ENCODE measurements at regions not wholly inside any gene's neighbourhood (a gene's known extent, or its start where the extent isn't known, plus 50 kb on each side); places are given as distances from the start of the nearest gene placed in this dataset.

DNA sequence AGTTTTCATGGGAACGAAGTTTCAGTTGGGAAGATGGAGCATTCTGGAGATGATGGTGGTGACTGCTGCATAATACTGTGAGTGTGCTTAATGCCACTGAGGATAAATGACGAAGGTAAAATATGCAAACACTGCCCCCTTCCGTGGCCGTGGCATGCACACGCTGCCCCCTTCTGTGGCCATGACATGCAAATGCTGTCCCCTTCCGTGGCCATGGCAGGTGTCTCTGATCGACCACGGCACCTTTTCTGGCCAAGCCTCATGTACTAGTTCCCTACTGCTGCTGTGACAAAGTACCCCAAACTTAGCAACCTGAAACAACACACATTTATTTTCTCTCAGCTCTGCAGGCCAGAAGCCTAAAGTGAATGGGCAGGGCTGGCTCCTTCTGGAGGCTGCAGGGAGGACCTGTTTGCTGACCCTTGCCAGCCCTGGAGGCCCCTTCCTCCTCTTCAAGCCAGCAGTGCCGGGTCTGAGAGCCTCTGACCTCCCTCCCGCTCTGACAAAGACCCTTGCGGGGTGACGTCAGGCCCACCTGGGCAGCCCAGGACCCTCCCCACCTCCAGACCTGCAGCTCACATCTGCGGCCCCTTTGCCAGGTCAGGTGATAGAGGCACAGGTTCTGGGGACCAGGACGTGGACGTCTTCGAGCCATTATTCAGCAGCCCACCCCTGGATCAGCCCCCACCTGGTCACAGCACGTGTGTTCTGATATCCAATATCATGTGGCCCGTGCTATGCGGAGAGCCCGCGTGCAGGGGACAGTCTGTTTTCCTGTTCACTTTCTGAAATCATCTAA lies 82.0 kb downstream of the MICALL2 start:
- DNase-seq, result no peak

DNA sequence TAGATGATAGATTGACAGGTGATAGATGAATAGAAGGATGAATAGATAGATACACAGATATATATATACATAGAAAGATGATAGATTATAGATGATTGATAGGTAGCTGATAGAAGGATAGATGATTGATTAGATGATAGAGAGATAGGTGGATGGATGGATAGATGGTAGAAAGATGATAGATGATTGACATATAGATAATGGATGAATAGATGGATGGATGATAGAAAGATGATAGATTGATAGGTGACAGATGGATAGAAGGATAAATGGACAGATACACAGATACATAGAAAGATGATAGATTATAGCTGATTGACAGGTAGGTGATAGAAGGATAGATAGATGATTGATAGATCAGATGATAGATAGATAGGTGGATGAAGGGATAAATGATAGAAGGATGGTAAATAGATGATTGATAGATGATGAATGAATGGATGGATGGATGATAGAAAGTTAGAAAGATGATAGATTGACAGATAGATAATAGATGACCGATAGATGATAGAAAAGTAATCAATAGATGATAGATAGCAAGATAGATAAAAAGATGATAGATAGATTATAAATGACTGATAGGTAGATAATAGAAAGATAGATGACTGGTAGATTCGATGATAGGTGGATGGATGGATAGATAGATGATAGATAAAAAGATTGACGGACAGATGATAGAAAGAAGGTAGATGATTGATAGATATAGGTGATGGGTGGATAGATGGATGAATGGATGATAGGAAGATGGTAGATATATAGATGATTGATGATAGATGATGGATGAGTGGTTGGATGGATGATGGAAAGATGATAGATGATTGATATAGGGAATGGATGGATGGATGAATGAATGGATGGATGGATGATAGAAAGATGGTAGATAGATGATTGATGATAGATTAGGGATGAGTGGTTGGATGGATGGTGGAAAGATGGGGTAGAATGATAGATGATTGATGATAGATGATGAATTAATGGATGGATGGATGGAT lies 80.4 kb downstream of the MICALL2 start:
- no peak for DNase-seq

DNA sequence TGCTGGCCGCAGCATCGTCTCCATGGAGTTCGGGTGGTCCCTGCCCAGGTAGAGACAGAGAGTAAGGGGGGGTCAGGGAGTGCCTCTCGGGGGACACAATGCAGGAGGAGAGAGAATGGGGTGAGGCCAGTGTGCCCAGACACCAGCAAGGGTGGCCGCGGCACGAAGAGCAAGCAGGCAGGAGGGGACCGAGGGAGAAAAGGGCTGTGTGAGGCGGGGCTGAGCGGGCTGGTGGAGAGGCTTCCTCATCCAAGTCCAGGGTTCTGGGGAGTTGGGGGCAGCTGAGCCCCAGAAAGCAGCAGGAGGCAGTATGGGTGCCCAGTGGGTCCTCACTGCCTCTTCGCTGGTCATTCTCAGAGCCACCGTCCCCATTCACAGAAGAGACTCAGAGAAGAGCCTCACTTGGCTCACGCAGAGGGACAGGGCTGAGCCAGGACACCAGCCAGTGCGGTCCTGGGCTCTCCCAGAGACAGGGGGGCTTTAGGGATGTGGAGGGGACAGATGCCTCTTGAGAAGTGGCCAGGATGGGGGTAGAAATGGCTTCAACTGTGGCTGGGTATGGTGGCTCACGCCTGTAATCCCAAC lies 78.9 kb downstream of the MICALL2 start:
- no peak for DNase-seq

DNA sequence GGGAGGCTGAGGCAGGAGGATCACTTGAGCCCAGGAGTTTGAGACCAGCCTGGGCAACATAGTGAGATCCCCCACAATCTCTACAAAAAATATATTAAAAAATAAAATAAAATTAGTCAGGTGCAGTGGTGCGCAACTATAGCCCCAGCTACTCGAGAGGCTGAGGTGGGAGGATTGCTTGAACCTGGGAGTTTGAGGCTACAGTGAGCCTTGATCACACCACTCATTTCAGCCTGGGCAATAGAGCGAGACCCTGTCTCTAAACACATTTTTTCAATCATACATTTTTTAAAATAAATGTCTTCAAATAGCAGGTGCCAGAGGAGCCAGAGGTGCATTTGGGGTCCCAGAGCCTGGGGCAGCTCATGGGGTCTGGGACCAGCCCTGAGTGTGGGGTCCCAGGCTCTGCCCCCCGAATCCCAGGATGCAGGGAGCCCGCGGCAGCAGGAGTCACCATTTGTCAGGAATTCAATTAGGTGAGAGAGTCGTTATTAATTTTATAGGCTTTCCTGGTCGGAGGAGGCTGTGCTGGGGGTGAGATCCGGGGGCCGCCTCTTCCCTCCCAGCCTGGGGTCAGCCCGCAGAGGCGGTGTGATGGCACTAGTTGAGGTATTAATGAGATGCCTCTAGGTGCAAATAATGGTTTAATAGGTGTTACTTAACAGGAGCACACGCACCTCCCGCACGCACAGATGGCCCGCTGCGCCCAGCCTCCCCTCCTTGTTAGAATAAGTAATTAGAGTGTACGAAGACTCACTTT lies 78.3 kb downstream of the MICALL2 start:
- no peak for DNase-seq

DNA sequence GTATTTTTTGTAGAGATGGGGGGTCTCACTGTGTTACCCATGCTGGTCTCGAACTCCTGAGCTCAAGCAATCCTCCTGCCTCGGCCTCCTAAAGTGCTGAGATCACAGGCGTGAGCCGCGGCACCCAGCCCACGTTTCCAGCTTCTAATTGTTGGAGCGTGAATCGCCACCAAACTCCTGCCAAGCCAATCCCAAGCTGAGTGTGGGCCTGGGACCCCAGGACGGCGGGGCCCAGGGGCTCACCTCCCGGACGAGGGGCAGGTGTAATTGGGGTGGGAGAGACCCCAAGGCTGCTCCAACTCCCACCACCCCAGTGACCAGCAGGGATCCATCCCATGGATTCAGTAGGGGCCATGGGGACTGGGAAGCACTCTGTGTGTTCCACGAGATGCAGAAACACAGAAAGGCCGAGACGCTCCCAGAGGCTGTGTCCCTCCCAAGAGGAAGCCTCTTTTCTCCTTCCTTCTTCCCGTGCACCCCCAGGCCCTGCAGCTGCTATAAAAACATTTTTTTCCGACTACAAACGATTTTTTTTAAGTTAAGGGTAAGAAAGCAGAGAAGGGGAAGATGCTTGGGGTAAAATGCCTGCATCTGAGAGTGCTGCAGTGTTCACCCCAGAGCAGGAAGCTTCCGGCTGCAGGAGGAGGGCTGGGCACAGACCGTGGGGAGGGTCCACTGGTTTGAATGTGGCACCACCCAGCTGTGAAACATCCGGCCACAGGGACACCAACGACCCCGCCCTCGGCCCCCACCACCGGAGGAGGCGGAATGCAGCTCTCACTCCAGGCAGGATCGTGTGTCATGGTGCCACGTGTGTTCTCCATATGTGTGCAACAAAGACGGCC lies 76.5 kb downstream of the MICALL2 start:
- no peak for DNase-seq

DNA sequence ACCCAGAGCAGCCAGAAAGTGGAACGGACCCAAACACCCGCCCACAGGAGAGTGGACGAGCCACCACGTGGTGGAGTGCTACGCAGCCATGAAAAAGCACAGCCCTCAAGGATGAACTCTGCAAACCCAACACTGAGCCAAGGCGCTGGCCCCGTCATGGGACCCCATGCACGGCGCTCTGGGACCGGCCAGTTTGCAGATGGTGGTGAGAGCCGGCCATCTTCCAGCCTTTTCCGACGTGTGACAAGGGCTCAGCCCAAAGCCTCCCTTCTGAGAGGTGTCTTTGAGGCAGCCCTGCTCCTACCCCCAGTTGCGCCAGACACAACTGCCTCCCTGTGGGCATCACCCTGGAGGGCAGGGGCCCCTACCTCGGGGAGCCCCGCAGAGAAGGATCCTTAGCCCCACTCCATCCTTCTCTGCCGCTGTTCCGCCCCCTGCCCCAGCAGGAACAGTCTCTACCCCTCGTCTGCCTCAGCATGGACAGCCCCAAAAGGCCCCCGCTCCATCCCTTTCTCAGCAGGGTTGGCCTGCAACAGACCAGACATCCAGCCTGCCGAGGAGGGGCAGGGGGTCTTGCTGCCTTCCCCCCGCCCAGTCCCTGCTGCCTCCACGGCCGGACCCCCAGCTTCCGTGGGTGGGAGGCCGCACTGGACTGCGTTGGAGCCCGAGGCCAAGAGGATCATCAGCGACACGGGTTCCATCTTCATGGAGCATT lies 75.7 kb downstream of the MICALL2 start:
- DNase-seq, result no peak

DNA sequence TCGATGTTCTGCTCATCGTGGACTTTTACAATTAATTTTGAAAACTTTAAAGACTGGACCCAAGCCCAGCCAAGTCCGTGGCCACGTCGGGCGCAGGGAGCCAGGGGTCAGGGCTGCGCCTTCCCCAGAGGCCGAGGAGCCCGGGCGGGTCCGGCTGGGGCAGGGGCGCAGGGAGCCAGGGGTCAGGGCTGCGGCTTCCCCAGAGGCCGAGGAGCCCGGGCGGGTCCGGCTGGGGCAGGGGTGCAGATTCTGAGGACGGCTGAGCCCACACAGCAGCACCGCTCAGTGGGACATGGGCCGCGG lies 75.2 kb downstream of the MICALL2 start:
- DNase-seq, result no peak
